Naive thymus-derived CD8-positive, alpha-beta T cell (primary cell): ENCODE measurements at regions not wholly inside any gene's neighbourhood (a gene's known extent, or its start where the extent isn't known, plus 50 kb on each side); places are given as distances from the start of the nearest gene placed in this dataset.

Source experiments
- ATAC-seq, 2 donors: fragments of 150-1000 bp; cut with Tn5 transposase in 1 of 2; sonication (Bioruptor Pico), chemical (Tn5 transposase) in 1 of 2; 1 replicate in 1 of 2; 2 replicates in 1 of 2; pipeline ENCODE4 v1.10.0; 2021; ENCODE audit warnings: mild to moderate bottlenecking in 2 of 2, moderate library complexity in 2 of 2
- POLR2A ChIA-PET: fragments of 350-600 bp; sonication (Branson Sonifier 250); formaldehyde crosslinking; loops from one replicate; lab custom pipeline; 2021; ENCODE audit warnings: antibody characterized with exemption; lab: Charles Lee
- DNase-seq, 10 donors: peaks; one replicate each; pipeline versions ENCODE4 v3.0.0 to v3.0.0-alpha.2; 2020 to 2022
- H3K27ac Mint-ChIP-seq, 10 donors: one replicate each; pipeline ENCODE4 v1.8.0; 2020 to 2022; ENCODE audit warnings: mild to moderate bottlenecking in 10 of 10, mixed read lengths in 10 of 10, moderate library complexity in 4 of 10, inconsistent platforms in 1 of 10
- H3K27me3 Mint-ChIP-seq, 5 donors: one replicate each; pipeline ENCODE4 v1.8.0; 2021 to 2022; ENCODE audit warnings: mixed read lengths in 5 of 5
- H3K36me3 Mint-ChIP-seq, 3 donors: one replicate each; pipeline ENCODE4 v1.8.0; 2020 to 2022; ENCODE audit warnings: mixed read lengths in 3 of 3, mild to moderate bottlenecking in 2 of 3, inconsistent platforms in 1 of 3
- H3K4me1 Mint-ChIP-seq, 4 donors: one replicate each; pipeline ENCODE4 v1.8.0; 2021 to 2022; ENCODE audit warnings: mixed read lengths in 4 of 4
- H3K4me3 Mint-ChIP-seq, 10 donors: one replicate each; pipeline ENCODE4 v1.8.0; 2020 to 2022; ENCODE audit warnings: mild to moderate bottlenecking in 10 of 10, mixed read lengths in 10 of 10, moderate library complexity in 6 of 10, inconsistent platforms in 1 of 10
- H3K9me3 Mint-ChIP-seq, 9 donors: one replicate each; pipeline ENCODE4 v1.8.0; 2020 to 2022; ENCODE audit warnings: mixed read lengths in 9 of 9, mild to moderate bottlenecking in 3 of 9, inconsistent platforms in 1 of 9, moderate library complexity in 1 of 9

DNA sequence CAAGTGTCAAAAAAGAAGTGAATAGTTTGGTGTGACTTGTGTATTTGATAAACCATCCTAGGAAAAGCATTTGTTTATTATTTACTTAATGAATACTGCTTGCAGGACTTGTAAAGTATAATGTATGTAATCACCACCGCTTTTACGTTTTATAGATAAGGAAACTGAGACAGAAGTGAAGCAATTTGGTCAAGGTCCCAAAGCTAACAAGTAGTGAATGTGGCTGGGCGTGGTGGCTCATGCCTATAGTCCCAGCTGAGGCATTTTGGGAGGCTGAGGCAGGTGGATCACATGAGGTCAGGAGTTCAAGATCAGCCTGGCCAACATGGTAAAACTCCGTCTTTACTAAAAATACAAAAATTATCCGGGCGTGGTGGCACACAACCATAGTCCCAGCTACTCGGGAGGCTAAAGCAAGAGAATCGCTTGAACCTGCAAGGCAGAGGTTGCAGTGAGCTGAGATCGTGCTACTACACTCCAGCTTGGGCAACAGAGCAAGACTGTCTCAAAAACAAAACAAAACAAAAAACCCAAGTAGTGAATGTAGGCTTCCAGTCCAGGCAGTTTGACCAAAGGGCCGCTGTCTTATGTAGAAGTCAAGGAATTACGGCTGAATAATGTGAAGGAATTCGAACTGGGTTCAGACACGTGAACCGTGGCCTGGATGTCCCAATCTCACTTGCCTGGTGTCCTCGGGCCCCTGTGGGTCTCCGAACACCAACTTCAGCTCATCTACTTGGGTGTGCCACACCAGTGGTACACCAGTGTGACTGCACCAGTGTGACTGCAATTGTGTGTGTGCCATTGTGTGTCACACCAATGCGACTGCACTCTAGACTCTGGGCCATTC lies 88.3 kb upstream of the MED13L start:
- no peaks in the 10 kb centered on the region for H3K27me3 Mint-ChIP-seq
- POLR2A ChIA-PET, result no interaction called here

GRCh38 chr12:116366456-116366776 lies 88.9 kb upstream of the MED13L start:
- POLR2A ChIA-PET, result interaction anchor here (0.6 kb wide), 1 partner anchor 19 kb away, joined by 5 read pairs; no protein-coding TSS in a partner anchor
- no peak overlapping the region for H3K4me3 Mint-ChIP-seq
- ATAC-seq (no peak), DNase-seq (no peak)
- no peak overlapping the region for H3K27ac Mint-ChIP-seq
- H3K9me3 Mint-ChIP-seq, result no peaks in the 10 kb centered on the region
- no peaks in the 10 kb centered on the region for H3K36me3 Mint-ChIP-seq
- peaks cover 0 to 8% (median 6%) of the 10 kb centered on the region in 4 donors for H3K4me1 Mint-ChIP-seq
- no peaks in the 10 kb centered on the region for H3K27me3 Mint-ChIP-seq

More for the DNA sequence above, 88.3 kb upstream of the MED13L start:
- ATAC-seq, result no peak
- Mint-ChIP-seq H3K9me3 (no peaks in the 10 kb centered on the region), H3K36me3 (no peaks in the 10 kb centered on the region), H3K4me1 (peaks cover 4 to 14% (median 9%) of the 10 kb centered on the region in 4 donors), H3K27ac (no peak overlapping the region), H3K4me3 (no peak overlapping the region)
- no peak for DNase-seq

DNA sequence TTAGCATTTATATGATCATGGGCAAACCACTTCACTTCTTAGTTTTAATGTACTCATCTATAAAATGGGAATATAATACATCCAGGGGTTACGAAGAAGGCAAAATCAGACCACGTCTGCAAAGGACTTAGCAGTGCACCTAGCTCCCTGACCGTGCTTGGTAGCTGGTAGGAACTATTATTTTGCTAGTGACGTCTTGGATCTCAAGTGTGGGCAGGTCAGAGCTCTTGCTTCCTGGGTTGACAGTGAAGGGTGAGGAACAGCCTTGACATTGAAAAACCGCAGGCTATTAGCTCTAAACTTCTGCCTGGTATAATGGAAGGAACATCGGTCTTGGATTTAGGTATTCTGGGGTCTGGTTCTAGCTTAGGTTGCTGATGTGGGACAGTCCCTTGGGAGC lies 89.3 kb upstream of the MED13L start:
- Mint-ChIP-seq H3K4me1 (peaks cover 0 to 4% (median 4%) of the 10 kb centered on the region in 4 donors), H3K27me3 (no peaks in the 10 kb centered on the region), H3K9me3 (no peaks in the 10 kb centered on the region), H3K4me3 (no peak overlapping the region), H3K36me3 (no peaks in the 10 kb centered on the region), H3K27ac (no peak overlapping the region)
- DNase-seq (no peak), ATAC-seq (no peak)
- POLR2A ChIA-PET, result interaction anchor here (0.6 kb wide), 1 partner anchor 19 kb away, joined by 5 read pairs; no protein-coding TSS in a partner anchor

DNA sequence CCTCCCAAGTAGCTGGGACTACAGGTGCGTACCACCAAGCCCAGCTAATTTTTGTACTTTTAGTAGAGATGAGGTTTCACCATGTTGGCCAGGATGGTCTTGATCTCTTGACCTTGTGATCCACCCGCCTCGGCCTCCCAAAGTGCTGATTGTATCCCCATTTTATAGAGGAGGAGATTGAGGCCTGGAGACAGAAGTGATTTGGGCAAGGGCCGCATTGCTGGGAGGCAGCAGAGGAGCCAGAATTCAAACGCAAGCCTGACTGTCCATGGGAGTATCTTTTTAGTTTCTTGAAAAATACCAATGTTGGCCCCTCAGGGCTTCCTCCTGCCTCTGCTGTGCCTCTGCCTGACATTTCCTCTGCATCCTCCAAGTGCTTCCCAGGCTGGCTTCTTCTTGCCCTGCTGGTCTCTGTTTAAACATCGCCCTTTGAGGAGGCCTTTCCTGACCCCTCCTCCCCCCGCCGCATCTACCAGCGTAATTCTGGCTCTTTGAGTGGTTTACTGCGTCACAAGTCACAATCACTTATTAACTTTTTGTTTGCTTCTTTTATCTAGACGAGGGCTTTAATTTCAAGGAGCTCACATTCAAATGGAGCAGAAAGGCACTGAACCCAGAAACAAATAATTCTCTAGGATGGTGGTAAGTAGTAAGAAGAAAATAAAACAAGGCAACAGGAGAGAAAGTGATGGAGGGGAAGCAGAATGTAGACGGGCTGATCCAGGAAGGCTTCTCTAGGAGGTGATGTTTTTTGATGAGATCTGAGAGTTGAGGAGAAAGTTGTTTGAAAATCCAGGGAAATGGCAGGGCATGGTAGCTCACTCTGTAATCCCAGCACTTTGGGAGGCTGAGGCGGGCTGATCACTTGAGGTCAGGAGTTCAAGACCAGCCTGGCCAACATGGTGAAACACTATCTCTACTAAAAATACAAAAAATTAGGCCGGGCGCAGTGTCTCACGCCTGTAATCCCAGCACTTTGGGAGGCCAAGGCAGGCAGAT lies 91.0 kb upstream of the MED13L start:
- Mint-ChIP-seq H3K4me3 (no peak overlapping the region), H3K27ac (peak overlapping the region in 1 of 10 donors; percentile 28), H3K36me3 (no peaks in the 10 kb centered on the region), H3K9me3 (no peaks in the 10 kb centered on the region), H3K4me1 (peaks cover 0 to 2% (median under 1%) of the 10 kb centered on the region in 4 donors), H3K27me3 (no peaks in the 10 kb centered on the region)
- ATAC-seq, result no peak
- POLR2A ChIA-PET, result interaction anchor here (1.7 kb wide), 1 partner anchor 11 kb away, joined by 10 read pairs; no protein-coding TSS in a partner anchor
- DNase-seq, result no peak

GRCh38 chr12:116370004-116370404 lies 92.5 kb upstream of the MED13L start:
- POLR2A ChIA-PET, result interaction anchor here (1.7 kb wide), 1 partner anchor 12 kb away, joined by 10 read pairs; no protein-coding TSS in a partner anchor
- H3K27ac Mint-ChIP-seq, result no peak overlapping the region
- peaks cover 0 to 4% (median under 1%) of the 10 kb centered on the region in 4 donors for H3K4me1 Mint-ChIP-seq
- H3K9me3 Mint-ChIP-seq, result peaks cover 0 to 2% (median 0%) of the 10 kb centered on the region in 9 donors
- H3K36me3 Mint-ChIP-seq, result no peaks in the 10 kb centered on the region
- no peak for DNase-seq
- H3K27me3 Mint-ChIP-seq, result no peaks in the 10 kb centered on the region
- no peak overlapping the region for H3K4me3 Mint-ChIP-seq
- no peak for ATAC-seq

DNA sequence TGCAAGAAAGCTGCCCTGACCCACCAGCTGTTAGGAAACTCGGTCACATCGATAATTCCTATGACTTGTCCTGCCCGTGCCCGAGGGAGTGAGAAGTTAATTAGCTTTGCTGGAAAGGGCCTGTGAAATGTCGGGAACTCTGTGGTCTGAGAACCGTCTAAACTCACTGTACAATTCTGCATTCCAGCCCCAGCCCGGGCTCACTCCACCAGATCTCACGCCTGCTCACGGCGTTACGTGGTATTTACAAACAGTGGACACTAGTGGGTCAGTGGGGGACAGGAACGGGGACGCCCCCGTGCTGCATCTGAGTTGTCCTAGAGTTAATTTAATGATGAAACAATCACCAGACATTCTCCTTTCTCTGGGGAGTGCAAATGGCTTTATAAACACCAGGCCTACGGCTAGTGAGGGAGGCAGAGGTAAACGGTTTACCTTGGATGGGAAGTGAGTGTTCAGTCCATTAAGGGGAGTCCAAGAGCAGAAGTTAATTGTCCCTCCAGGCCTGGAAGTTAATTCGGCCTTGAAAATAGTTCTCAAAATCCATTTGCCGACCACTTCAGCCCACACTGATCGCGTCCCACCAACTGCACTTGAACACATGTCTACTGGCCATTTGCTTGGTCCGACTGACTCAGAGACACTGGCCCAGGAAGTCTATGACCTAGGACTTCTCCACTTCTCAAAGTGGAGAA lies 93.5 kb upstream of the MED13L start:
- DNase-seq (no peak), ATAC-seq (no peak)
- POLR2A ChIA-PET, result no interaction called here
- H3K9me3 Mint-ChIP-seq, result peaks cover 0 to 7% (median 0%) of the 10 kb centered on the region in 9 donors
- no peaks in the 10 kb centered on the region for H3K27me3 Mint-ChIP-seq
- no peak overlapping the region for H3K27ac Mint-ChIP-seq
- no peak overlapping the region for H3K4me3 Mint-ChIP-seq
- no peaks in the 10 kb centered on the region for H3K36me3 Mint-ChIP-seq
- H3K4me1 Mint-ChIP-seq, result peaks cover 0 to 7% (median 3%) of the 10 kb centered on the region in 4 donors

DNA sequence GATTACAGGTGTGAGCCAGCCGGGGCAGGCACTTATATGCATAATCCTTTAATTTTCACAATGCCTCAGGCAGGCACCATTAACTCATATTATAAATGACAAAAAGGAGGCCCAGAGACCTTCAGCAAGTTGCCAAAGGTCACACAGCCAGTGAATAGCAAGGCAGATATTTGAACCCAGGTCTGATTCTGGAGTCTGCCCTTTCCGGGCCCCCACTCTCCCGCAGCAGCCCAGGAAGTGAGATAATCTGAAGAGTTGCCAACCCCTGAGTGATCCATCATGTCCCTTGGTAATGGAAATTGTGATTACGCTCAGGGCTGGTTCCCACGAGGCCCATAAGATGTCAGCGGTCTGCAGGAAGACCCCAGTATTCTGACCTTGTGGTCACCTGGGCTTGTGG lies 95.3 kb upstream of the MED13L start:
- ATAC-seq (no peak), DNase-seq (no peak)
- H3K9me3 Mint-ChIP-seq, result peaks cover 0 to 7% (median 0%) of the 10 kb centered on the region in 9 donors
- POLR2A ChIA-PET, result no interaction called here
- peaks cover 0 to 7% (median 2%) of the 10 kb centered on the region in 4 donors for H3K4me1 Mint-ChIP-seq
- no peaks in the 10 kb centered on the region for H3K36me3 Mint-ChIP-seq
- H3K4me3 Mint-ChIP-seq, result no peak overlapping the region
- no peak overlapping the region for H3K27ac Mint-ChIP-seq
- H3K27me3 Mint-ChIP-seq, result no peaks in the 10 kb centered on the region

- Mint-ChIP-seq H3K9me3 (peaks cover 0 to 7% (median 0%) of the 10 kb centered on the region in 9 donors), H3K36me3 (no peaks in the 10 kb centered on the region), H3K4me3 (no peak overlapping the region), H3K27me3 (no peaks in the 10 kb centered on the region), H3K4me1 (peaks cover 0 to 7% (median 2%) of the 10 kb centered on the region in 4 donors), H3K27ac (no peak overlapping the region)
- POLR2A ChIA-PET, result no interaction called here
- ATAC-seq, result no peak
- DNase-seq, result no peak
Measured at GRCh38 chr12:116373572-116374206, 96.2 kb upstream of the MED13L start.

GRCh38 chr12:116374207-116374606 lies 96.7 kb upstream of the MED13L start:
- Mint-ChIP-seq H3K4me3 (no peak overlapping the region), H3K4me1 (peaks cover 0 to 7% (median 2%) of the 10 kb centered on the region in 4 donors), H3K27ac (no peak overlapping the region), H3K36me3 (no peaks in the 10 kb centered on the region), H3K9me3 (peaks cover 0 to 7% (median 0%) of the 10 kb centered on the region in 9 donors), H3K27me3 (no peaks in the 10 kb centered on the region)
- ATAC-seq (no peak), DNase-seq (no peak)
- POLR2A ChIA-PET, result no interaction called here

- Mint-ChIP-seq H3K27me3 (peaks cover 0 to 3% (median 0%) of the 10 kb centered on the region in 5 donors), H3K36me3 (no peaks in the 10 kb centered on the region), H3K27ac (peak overlapping the region in 4 of 10 donors; percentile 2 to 27 (median 17)), H3K4me1 (peaks cover 0 to 7% (median 3%) of the 10 kb centered on the region in 4 donors), H3K9me3 (peaks cover 0 to 7% (median 0%) of the 10 kb centered on the region in 9 donors), H3K4me3 (no peak overlapping the region)
- POLR2A ChIA-PET, result interaction anchor here (0.7 kb wide), 1 partner anchor 11 kb away, joined by 3 read pairs; no protein-coding TSS in a partner anchor
- ATAC-seq (no peak), DNase-seq (no peak)
Measured at GRCh38 chr12:116375278-116375842, 97.9 kb upstream of the MED13L start.

- no peak for ATAC-seq
- H3K4me1 Mint-ChIP-seq, result peaks cover 0 to 7% (median 3%) of the 10 kb centered on the region in 4 donors
- DNase-seq, result no peak
- POLR2A ChIA-PET, result interaction anchor here (0.7 kb wide), 1 partner anchor 27 kb away, joined by 3 read pairs; no protein-coding TSS in a partner anchor
- H3K36me3 Mint-ChIP-seq, result no peaks in the 10 kb centered on the region
- peaks cover 0 to 7% (median 0%) of the 10 kb centered on the region in 9 donors for H3K9me3 Mint-ChIP-seq
- H3K27me3 Mint-ChIP-seq, result peaks cover 0 to 3% (median 0%) of the 10 kb centered on the region in 5 donors
- H3K4me3 Mint-ChIP-seq, result no peak overlapping the region
- peak overlapping the region in 1 of 10 donors; percentile 7 for H3K27ac Mint-ChIP-seq
Measured at GRCh38 chr12:116376354-116377193, 99.1 kb upstream of the MED13L start.
